ENCODE measurements at regions not wholly inside any gene's neighbourhood (a gene's known extent, or its start where the extent isn't known, plus 50 kb on each side); places are given as distances from the start of the nearest gene placed in this dataset.

DNA sequence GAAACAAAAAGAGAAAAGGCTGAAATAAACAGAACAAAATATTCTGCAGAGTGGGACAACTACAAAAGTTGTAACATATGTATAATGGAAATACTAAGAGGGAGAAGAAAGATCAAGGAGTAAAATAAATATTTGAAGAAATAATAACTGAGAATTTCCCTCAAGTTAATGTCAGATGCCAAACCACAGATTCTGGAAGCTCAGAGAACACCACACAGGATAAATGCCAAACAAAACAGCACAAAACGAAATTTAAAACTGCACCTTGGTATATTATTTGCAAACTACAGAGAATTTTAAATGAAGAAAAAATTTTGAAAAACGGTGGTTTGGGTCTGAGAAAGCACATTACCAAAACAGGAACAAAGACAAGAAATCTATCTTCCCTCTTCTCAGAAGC lies 1588.9 kb upstream of the TMEFF2 start:
- TF ChIP-seq, protein P1, sequence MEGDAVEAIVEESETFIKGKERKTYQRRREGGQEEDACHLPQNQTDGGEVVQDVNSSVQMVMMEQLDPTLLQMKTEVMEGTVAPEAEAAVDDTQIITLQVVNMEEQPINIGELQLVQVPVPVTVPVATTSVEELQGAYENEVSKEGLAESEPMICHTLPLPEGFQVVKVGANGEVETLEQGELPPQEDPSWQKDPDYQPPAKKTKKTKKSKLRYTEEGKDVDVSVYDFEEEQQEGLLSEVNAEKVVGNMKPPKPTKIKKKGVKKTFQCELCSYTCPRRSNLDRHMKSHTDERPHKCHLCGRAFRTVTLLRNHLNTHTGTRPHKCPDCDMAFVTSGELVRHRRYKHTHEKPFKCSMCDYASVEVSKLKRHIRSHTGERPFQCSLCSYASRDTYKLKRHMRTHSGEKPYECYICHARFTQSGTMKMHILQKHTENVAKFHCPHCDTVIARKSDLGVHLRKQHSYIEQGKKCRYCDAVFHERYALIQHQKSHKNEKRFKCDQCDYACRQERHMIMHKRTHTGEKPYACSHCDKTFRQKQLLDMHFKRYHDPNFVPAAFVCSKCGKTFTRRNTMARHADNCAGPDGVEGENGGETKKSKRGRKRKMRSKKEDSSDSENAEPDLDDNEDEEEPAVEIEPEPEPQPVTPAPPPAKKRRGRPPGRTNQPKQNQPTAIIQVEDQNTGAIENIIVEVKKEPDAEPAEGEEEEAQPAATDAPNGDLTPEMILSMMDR (IDR thresholded peaks at IDR 0.05; ENCODE audit: borderline replicate concordance, insufficient read depth, low read depth, low read length): no peak
- no peak overlapping the region for H3K4me3 ChIP-seq (ENCODE audit: low read depth, low read length)

DNA sequence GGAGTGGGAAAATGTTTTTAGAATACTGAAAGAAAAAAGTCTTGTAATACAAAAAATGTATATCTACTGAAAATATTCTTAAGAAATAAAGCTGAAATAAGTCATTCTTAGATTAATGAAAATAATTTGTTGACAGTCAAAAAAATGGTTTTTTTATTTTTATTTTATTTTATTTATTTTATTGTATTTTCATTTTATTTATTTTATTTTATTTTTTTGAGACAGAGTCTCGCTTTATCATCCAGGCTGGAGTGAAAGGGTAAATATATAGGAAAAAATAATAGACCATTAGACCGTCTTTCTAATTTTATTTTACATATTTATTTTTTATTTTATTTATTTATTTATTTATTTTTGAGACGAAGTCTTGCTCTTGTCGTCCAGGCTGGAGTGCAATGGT lies 1583.6 kb upstream of the TMEFF2 start:
- TF ChIP-seq, protein P1 (IDR thresholded peaks at IDR 0.05; ENCODE audit: borderline replicate concordance, insufficient read depth, low read depth, low read length): no peak
- H3K4me3 ChIP-seq (ENCODE audit: low read depth, low read length): no peak overlapping the region

DNA sequence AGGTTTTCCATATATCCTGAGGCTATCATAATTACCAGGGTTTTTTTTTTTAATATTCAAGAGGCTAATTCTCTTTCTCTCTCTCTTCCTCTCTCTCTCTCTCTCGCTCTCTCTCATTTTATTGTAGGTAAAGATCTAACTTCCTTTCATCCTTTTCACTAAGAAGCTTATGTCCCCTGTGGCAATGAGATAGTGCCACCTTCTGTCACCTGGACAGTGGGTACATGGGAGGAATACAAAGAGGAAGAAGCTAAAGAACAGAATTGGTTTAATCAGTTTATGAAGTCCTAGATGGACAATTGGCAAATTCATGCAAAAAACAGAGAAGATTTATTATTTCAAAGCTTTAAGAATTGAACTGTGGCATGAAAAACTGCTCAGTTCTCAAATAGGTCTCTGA lies 1582.3 kb upstream of the TMEFF2 start:
- no peak overlapping the region for H3K4me3 ChIP-seq (ENCODE audit: low read depth, low read length)
- TF ChIP-seq, protein P1 (IDR thresholded peaks at IDR 0.05; ENCODE audit: borderline replicate concordance, insufficient read depth, low read depth, low read length): no peak

DNA sequence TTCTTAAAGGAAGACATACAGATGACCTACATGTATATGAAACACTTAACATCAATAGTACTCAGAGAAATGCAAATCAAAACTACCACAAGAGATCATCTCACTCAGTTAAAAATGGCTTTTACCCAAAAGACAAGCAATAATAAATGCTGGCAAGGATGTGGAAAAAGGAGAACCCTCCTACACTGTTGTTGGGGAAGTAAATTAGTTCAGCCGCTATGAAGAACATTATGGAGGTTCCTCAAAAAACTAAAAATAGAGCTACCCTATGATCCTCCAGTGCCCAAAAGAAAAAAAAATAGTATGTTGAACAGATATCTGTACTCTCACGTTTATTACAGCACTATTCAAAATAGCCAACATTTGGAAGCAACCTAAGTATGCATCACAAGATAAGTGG lies 1579.4 kb upstream of the TMEFF2 start:
- no peak overlapping the region for H3K4me3 ChIP-seq (ENCODE audit: low read depth, low read length)
- TF ChIP-seq, protein P1 (IDR thresholded peaks at IDR 0.05; ENCODE audit: borderline replicate concordance, insufficient read depth, low read depth, low read length): no peak

DNA sequence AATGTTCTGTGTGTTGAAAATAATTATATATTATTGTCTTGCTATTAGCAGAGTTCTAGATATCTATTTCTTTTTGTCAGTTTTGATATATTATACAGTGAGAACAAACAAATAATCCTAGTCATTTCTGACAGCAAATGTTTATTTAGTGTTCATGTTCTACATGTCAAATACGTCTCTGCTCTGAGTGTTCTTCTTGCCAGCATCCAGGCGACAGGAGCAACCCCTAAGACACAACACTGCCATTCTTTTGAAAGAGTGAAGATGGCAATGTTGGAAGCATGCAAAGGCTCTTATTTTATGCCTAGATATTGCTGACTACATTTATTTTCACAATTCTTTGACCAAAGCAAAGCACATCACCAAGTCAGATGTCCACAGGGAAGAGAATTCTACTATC lies 1556.6 kb upstream of the TMEFF2 start:
- H3K4me3 ChIP-seq (ENCODE audit: low read depth, low read length): no peak overlapping the region
- TF ChIP-seq, protein P1 (IDR thresholded peaks at IDR 0.05; ENCODE audit: borderline replicate concordance, insufficient read depth, low read depth, low read length): no peak

DNA sequence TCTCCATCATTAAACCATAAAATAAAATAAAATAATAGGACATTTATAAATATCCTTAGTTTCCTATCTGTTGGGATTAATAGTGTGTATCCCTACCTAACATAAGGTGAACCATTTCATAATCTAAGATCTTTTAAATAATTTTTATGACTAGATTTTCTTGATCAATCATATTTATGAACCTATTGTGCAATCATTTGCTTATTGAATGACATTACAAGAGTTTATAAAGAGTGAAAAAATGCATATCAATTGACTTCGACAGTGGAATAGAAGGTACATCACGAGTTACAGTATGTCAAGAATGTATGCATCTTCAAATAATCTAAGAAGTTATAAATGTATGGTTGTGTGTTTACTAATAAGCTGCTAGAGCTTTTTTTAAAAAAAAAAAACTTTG lies 1554.8 kb upstream of the TMEFF2 start:
- TF ChIP-seq, protein P1 (IDR thresholded peaks at IDR 0.05; ENCODE audit: borderline replicate concordance, insufficient read depth, low read depth, low read length): no peak

DNA sequence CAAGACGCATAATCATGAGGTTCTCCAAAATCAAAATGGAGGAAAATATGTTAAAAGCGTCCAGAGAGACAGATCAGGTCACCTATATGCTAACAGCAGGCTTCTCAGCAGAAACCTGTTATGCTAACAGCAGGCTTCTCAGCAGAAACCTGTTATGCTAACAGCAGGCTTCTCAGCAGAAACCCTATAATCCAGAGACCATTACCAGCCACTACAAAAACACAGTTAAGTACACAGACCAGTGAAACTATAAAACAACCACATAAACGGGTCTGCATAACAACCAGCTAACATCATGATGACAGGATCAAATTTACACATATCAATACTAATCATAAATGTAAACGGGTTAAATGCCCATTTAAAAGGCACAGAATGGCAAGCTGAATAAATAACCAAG lies 1548.4 kb upstream of the TMEFF2 start:
- TF ChIP-seq, protein P1 (IDR thresholded peaks at IDR 0.05; ENCODE audit: borderline replicate concordance, insufficient read depth, low read depth, low read length): no peak
- no peak overlapping the region for H3K4me3 ChIP-seq (ENCODE audit: low read depth, low read length)

More for the DNA sequence above, 1554.8 kb upstream of the TMEFF2 start:
- H3K4me3 ChIP-seq (ENCODE audit: low read depth, low read length): no peak overlapping the region
